ENCODE measurements at regions not wholly inside any gene's neighbourhood (a gene's known extent, or its start where the extent isn't known, plus 50 kb on each side); places are given as distances from the start of the nearest gene placed in this dataset.

DNA sequence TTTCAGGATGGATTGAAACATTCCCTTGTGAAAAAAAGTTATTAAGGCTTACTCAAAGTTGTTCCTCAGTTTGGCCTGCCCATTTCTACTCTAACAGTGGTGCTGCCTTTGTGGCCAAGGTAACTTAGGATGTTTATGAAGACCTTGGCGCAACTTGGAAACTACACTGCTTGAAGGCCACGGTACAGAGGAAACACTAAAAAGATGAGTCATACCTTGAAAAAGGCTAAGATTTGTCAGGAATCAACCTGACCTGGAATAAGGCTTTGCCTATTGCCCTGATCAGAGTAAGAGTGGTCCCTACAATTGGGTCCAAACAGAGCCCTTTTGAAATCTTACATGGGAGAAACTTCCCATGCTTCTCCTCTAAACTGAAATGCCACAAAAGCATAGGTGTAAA is 119.9 kb upstream of the MOCS1 start:
- H3K27ac Mint-ChIP-seq: no peak overlapping the region
- no peak overlapping the region for H3K4me3 Mint-ChIP-seq
- peaks cover 44% of the 10 kb centered on the region for H3K27me3 Mint-ChIP-seq (ENCODE audit: low read depth)
- H3K36me3 Mint-ChIP-seq: no peaks in the 10 kb centered on the region
- TF ChIP-seq, protein P1, sequence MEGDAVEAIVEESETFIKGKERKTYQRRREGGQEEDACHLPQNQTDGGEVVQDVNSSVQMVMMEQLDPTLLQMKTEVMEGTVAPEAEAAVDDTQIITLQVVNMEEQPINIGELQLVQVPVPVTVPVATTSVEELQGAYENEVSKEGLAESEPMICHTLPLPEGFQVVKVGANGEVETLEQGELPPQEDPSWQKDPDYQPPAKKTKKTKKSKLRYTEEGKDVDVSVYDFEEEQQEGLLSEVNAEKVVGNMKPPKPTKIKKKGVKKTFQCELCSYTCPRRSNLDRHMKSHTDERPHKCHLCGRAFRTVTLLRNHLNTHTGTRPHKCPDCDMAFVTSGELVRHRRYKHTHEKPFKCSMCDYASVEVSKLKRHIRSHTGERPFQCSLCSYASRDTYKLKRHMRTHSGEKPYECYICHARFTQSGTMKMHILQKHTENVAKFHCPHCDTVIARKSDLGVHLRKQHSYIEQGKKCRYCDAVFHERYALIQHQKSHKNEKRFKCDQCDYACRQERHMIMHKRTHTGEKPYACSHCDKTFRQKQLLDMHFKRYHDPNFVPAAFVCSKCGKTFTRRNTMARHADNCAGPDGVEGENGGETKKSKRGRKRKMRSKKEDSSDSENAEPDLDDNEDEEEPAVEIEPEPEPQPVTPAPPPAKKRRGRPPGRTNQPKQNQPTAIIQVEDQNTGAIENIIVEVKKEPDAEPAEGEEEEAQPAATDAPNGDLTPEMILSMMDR (IDR thresholded peaks at IDR 0.05; ENCODE audit: unreplicated experiment): no peak
- no peak for DNase-seq (ENCODE audit: low spot score in 2 of 2, unreplicated experiment in 2 of 2)
- H3K4me1 Mint-ChIP-seq: no peaks in the 10 kb centered on the region
- peaks cover 5% of the 10 kb centered on the region for H3K9me3 Mint-ChIP-seq

DNA sequence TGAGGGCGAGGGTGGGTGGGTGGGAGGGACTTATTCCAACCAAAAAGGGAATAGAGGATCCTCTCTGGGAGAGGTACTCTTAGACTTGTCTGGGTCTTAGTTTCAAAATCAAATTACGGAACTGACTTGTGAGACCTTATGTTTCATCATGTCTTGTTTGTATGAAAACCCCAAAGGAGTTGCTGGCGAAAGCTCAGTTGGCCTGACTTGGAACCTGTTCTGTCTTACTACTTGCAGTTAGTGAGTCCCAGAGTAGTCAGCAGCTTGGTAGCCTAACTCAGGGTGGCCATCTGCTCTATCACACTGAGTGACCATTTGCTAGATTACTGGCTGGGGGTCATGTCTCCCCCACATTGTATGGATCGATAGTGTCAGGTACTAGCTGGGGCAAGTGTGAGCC is 114.9 kb upstream of the MOCS1 start:
- Mint-ChIP-seq H3K9me3 (peaks cover 6% of the 10 kb centered on the region), H3K36me3 (no peaks in the 10 kb centered on the region), H3K4me3 (no peak overlapping the region), H3K27ac (no peak overlapping the region), H3K27me3 (ENCODE audit: low read depth) (peaks cover 46% of the 10 kb centered on the region), H3K4me1 (no peaks in the 10 kb centered on the region)
- TF ChIP-seq, protein P1 (IDR thresholded peaks at IDR 0.05; ENCODE audit: unreplicated experiment): no peak
- DNase-seq (ENCODE audit: low spot score in 2 of 2, unreplicated experiment in 2 of 2): no peak

DNA sequence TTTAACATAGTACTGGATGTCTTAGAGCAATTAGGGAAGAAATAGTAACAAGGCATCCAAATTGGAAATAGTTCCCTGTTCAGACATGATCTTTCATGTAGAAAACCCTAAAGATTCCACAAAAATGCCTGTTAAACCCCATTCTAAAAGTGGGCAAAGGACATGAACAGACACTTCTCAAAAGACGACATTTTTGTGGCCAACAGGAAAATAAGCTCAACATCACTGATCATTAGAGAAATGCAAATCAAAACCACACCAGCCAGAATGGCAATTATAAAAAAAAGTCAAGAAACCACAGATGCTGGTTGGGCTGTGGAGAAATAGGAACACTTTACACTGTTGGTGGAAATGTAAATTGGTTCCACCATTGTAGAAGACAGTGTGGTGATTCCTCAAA is 109.9 kb upstream of the MOCS1 start:
- TF ChIP-seq, protein P1 (IDR thresholded peaks at IDR 0.05; ENCODE audit: unreplicated experiment): no peak
- Mint-ChIP-seq H3K36me3 (no peaks in the 10 kb centered on the region), H3K9me3 (peaks cover 31% of the 10 kb centered on the region), H3K27ac (no peak overlapping the region), H3K4me3 (no peak overlapping the region), H3K4me1 (no peaks in the 10 kb centered on the region), H3K27me3 (ENCODE audit: low read depth) (peaks cover 32% of the 10 kb centered on the region)
- no peak for DNase-seq (ENCODE audit: low spot score in 2 of 2, unreplicated experiment in 2 of 2)

DNA sequence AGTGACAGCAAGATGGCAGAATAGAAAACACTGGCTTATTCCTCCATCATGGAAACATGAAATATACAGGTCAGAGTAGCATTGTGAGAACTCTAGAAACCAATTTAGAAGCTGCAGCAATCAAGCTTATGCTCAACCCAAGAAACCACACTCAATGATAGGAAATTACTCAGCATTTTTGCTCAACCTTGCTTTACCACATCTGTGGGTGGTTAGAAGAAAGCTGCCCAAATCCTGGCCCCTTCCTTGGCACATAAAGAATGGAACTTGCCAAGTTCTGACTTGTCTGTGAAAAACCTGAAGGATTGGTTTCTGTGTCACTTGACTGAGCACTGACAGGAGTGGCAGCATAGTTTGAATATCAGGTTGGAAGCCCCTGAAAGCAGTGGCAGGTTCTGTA is 108.0 kb upstream of the MOCS1 start:
- Mint-ChIP-seq H3K4me3 (no peak overlapping the region), H3K27me3 (ENCODE audit: low read depth) (peaks cover 35% of the 10 kb centered on the region), H3K36me3 (no peaks in the 10 kb centered on the region), H3K9me3 (peaks cover 31% of the 10 kb centered on the region), H3K4me1 (no peaks in the 10 kb centered on the region), H3K27ac (no peak overlapping the region)
- TF ChIP-seq, protein P1 (IDR thresholded peaks at IDR 0.05; ENCODE audit: unreplicated experiment): no peak
- DNase-seq (ENCODE audit: low spot score in 2 of 2, unreplicated experiment in 2 of 2): no peak

DNA sequence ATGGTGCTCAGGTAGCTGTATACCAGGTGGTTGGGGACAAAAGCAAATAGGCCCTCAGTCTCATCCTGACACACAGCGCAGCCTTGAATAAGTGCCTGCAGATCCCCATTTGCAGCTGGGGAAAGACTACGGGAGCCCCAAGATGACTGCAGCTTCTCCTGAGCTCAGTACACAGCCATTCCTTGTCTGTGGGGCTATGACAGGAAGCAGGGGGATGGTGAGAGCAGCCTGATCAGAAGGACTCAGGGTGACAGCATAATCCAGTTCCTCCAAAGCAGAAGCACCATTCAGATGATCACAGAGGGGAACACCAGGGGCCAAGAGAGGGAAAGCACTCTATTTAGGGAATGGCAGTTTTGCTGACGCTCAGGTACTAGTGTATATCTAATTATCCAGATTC is 104.8 kb upstream of the MOCS1 start:
- TF ChIP-seq, protein P1 (IDR thresholded peaks at IDR 0.05; ENCODE audit: unreplicated experiment): no peak
- H3K4me1 Mint-ChIP-seq: no peaks in the 10 kb centered on the region
- no peak overlapping the region for H3K27ac Mint-ChIP-seq
- no peak overlapping the region for H3K4me3 Mint-ChIP-seq
- H3K36me3 Mint-ChIP-seq: no peaks in the 10 kb centered on the region
- no peak for DNase-seq (ENCODE audit: low spot score in 2 of 2, unreplicated experiment in 2 of 2)
- H3K27me3 Mint-ChIP-seq (ENCODE audit: low read depth): peaks cover 33% of the 10 kb centered on the region
- peaks cover 29% of the 10 kb centered on the region for H3K9me3 Mint-ChIP-seq

DNA sequence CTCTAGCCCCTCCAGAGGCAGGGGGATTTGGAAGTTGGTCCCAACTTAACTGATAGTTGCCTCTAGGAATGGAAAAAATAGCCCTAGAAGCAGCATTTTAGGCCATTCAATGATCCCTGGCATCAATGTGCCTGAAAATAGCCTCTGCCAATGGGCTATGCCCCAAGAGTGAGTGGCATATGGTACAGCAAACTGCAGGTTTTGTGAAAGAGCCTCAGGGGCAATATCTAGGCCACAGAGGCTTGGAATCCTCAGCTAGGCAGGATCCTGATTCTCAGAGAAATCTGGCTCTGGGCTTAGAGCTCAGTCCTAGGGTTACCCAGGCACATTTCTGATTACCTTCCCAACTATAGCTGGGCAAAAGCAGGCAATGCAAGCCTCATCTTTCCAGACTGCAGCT is 104.4 kb upstream of the MOCS1 start:
- Mint-ChIP-seq H3K36me3 (no peaks in the 10 kb centered on the region), H3K27ac (no peak overlapping the region), H3K9me3 (peaks cover 25% of the 10 kb centered on the region), H3K4me1 (no peaks in the 10 kb centered on the region), H3K27me3 (ENCODE audit: low read depth) (peaks cover 30% of the 10 kb centered on the region), H3K4me3 (no peak overlapping the region)
- TF ChIP-seq, protein P1 (IDR thresholded peaks at IDR 0.05; ENCODE audit: unreplicated experiment): no peak
- DNase-seq (ENCODE audit: low spot score in 2 of 2, unreplicated experiment in 2 of 2): no peak
